ENCODE measurements at regions not wholly inside any gene's neighbourhood (a gene's known extent, or its start where the extent isn't known, plus 50 kb on each side); places are given as distances from the start of the nearest gene placed in this dataset.
"Not testable (repeated sequence)": the region's sequence is repeated elsewhere in the genome, so short reads cannot be mapped to it uniquely, and the experiment has no call there.

DNA sequence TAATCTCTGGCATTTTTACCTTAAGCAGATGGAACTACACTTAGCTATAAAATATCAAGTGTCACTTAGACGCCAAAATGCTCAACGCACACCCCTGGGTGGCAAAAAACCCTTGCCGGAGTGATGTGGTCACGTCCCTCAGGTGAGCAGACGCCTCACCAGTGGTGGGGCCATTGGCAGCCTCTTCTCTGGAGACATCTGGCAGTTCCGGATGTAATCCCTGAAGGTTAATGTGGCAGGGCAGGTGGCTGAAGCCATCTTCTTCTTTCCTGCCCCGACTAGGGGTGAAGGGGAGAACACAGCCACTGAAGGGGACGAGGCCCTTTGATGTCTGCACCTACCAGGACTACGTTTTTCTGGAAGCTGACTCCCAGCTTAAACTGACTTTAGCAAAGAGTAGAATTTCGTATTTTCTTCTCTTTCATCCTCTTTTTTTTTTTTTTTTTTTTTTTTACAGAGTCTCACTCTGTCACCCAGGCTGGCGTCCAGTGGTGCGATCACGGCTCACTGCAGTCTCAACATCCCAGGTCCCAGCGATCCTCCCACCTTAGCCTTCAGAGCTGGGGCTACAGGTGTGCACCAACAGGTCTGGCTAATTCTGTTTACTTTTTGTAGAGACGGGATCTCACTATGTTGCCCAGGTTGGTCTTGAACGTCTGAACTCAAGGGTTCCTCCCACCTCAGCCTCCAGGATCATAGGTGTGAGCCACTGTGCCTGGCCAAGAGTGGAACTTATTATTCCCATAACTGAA lies 152.1 kb downstream of the TTLL2 start:
- Mint-ChIP-seq H3K27ac (no peak overlapping the region), H3K36me3 (no peaks in the 10 kb centered on the region), H3K4me3 (no peak overlapping the region), H3K4me1 (ENCODE audit: unreplicated experiment) (peaks cover 29% of the 10 kb centered on the region), H3K27me3 (peaks cover 3% of the 10 kb centered on the region), H3K9me3 (no peaks in the 10 kb centered on the region)
- no peak for DNase-seq (ENCODE audit: extremely low spot score, unreplicated experiment)
- TF ChIP-seq, protein P1, sequence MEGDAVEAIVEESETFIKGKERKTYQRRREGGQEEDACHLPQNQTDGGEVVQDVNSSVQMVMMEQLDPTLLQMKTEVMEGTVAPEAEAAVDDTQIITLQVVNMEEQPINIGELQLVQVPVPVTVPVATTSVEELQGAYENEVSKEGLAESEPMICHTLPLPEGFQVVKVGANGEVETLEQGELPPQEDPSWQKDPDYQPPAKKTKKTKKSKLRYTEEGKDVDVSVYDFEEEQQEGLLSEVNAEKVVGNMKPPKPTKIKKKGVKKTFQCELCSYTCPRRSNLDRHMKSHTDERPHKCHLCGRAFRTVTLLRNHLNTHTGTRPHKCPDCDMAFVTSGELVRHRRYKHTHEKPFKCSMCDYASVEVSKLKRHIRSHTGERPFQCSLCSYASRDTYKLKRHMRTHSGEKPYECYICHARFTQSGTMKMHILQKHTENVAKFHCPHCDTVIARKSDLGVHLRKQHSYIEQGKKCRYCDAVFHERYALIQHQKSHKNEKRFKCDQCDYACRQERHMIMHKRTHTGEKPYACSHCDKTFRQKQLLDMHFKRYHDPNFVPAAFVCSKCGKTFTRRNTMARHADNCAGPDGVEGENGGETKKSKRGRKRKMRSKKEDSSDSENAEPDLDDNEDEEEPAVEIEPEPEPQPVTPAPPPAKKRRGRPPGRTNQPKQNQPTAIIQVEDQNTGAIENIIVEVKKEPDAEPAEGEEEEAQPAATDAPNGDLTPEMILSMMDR (conservative IDR thresholded peaks at IDR 0.05) = no peak

DNA sequence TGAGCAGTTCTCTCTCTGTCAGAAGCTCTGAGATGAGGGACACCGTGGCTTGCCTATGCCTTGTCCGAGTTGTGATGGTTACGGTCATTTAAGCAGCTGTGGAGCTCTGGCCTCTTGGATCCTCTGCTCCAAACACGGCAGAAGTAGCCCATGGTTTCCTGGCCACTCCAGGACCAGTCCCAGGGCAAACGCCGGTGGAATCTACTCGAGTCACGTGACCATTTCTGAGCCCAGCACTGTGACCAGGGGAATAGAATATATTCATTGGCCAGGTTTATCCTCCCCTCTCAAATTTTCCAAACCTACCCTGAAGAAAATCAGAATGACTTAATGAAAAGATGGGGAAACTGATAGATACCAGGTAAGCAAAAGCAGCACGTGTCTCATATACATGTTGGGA lies 152.8 kb downstream of the TTLL2 start:
- H3K27me3 Mint-ChIP-seq = peaks cover 3% of the 10 kb centered on the region
- peaks cover 23% of the 10 kb centered on the region for H3K4me1 Mint-ChIP-seq (ENCODE audit: unreplicated experiment)
- no peak for DNase-seq (ENCODE audit: extremely low spot score, unreplicated experiment)
- no peak overlapping the region for H3K27ac Mint-ChIP-seq
- H3K9me3 Mint-ChIP-seq = no peaks in the 10 kb centered on the region
- no peaks in the 10 kb centered on the region for H3K36me3 Mint-ChIP-seq
- no peak overlapping the region for H3K4me3 Mint-ChIP-seq
- TF ChIP-seq, protein P1 (conservative IDR thresholded peaks at IDR 0.05) = no peak

DNA sequence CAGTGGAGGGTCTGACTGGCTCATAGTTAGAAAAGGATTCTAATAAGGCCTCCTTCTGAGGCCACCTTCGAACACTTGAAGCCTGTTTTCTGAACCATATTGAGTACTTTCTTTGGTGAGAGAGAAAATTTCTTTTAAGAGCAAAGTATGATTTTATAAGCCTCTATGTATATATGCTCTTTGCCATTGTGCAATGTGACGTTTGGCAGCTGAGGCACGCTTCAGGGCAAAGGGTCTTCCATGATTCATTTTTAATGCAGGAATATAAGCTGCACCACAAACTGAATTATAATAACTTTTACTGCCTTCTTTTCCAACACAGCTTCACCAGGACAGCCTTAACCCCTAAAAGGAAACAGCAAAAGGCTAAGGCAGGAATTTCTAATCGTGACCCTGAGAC lies 154.4 kb downstream of the TTLL2 start:
- Mint-ChIP-seq H3K27me3 (no peaks in the 10 kb centered on the region), H3K4me3 (no peak overlapping the region), H3K27ac (no peak overlapping the region), H3K9me3 (no peaks in the 10 kb centered on the region), H3K36me3 (no peaks in the 10 kb centered on the region), H3K4me1 (ENCODE audit: unreplicated experiment) (peaks cover 16% of the 10 kb centered on the region)
- TF ChIP-seq, protein P1 (conservative IDR thresholded peaks at IDR 0.05) = no peak
- DNase-seq (ENCODE audit: extremely low spot score, unreplicated experiment) = no peak

DNA sequence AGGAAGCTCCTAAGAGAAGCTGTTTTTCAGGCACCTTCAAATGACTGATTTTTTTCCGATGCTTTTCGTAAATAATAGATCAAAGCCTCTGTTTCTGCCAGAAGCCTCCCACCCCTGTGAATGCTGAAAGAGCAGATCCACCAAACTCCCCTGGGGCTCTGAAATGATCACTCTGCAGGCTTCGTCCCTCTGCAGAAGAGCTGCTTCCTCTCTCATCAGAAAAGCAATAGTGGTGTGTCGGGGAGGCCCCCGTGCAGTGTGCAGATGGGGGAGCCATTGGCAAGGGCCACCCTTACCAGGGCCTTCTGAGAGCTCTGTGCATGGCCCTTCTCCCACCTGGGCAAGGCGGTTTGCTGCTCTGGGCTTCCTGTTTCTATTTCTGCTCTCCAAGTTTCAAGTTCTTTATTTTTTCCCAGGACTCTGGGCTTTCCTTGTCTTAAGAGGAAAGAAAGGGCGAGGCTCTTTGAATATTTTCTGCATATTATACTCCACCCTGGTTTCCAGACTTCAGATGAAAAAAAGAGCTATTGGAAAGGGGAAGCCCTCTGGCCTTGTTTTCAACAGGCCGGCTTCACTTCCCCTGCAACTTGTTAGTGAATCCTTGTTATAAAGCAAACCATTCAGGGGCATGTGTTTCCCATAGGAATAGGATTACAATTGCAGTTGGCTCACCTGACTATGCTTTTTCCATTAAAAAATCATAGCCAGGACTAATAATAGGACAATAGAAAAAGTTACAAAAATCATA lies 155.2 kb downstream of the TTLL2 start:
- no peak for DNase-seq (ENCODE audit: extremely low spot score, unreplicated experiment)
- Mint-ChIP-seq H3K27me3 (no peaks in the 10 kb centered on the region), H3K9me3 (no peaks in the 10 kb centered on the region), H3K36me3 (no peaks in the 10 kb centered on the region), H3K27ac (peak overlapping the region; percentile 58), H3K4me1 (ENCODE audit: unreplicated experiment) (peaks cover 16% of the 10 kb centered on the region), H3K4me3 (peak overlapping the region; percentile 17)
- TF ChIP-seq, protein P1 (conservative IDR thresholded peaks at IDR 0.05) = no peak

DNA sequence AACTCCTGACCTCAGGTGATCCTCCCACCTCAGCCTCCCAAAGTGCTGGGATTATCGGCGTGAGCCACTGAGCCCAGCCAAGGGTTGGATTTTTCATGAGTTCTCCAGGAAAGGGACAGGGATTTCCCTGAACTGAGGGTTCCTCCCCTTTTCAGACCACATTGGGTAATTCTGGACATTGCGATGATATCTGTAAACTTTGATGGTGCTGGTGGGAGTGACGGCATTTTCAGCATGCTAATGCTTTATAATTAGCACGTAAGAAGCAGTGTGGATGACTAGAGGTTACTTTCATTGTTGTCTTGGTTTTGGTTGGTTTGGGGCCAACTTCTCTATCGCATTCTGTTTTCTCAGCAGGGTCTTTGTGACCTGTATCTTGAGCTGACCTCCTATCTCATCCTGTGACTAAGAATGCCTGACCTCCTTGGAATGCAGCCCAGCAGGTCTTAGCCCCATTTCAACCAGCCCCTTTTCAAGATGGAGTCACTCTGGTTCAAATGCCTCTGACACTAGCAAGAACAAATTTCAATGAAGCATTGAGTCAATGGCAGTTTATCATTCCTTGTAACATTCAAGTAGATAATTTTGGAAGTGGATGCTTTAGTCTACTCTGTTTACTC lies 156.5 kb downstream of the TTLL2 start:
- peaks cover 14% of the 10 kb centered on the region for H3K4me1 Mint-ChIP-seq (ENCODE audit: unreplicated experiment)
- no peak for DNase-seq (ENCODE audit: extremely low spot score, unreplicated experiment)

DNA sequence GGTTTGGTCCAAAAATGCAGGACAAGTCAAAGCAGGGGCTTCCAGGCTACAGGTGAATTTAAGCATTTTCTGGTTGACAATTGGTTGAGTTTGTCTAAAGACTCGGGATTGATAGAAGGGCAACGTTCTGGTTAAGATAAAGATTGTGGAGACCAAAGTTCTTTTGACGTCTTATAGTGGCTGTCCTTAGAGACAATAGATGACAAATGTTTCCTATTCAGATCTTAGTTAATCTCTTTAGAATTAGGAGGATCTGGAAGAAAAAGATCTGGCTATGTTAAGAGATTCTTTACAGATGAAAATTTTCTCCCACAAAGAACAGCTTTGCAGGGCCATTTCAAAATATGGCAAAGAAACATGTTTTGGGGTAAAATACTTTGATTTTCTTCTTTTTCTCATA lies 157.9 kb downstream of the TTLL2 start:
- not testable (repeated sequence) for H3K9me3 Mint-ChIP-seq; DNase-seq (ENCODE audit: extremely low spot score, unreplicated experiment); H3K4me3 Mint-ChIP-seq; H3K27ac Mint-ChIP-seq; H3K27me3 Mint-ChIP-seq; H3K36me3 Mint-ChIP-seq
- H3K4me1 Mint-ChIP-seq (ENCODE audit: unreplicated experiment) = peaks cover 14% of the 10 kb centered on the region

More for the DNA sequence above, 156.5 kb downstream of the TTLL2 start:
- TF ChIP-seq, protein P1 (conservative IDR thresholded peaks at IDR 0.05) = no peak
- no peak overlapping the region for H3K27ac Mint-ChIP-seq
- H3K9me3 Mint-ChIP-seq = no peaks in the 10 kb centered on the region
- H3K4me3 Mint-ChIP-seq = no peak overlapping the region
- H3K27me3 Mint-ChIP-seq = no peaks in the 10 kb centered on the region
- H3K36me3 Mint-ChIP-seq = no peaks in the 10 kb centered on the region
